COR-L47 (cell line): ENCODE measurements at regions not wholly inside any gene's neighbourhood (a gene's known extent, or its start where the extent isn't known, plus 50 kb on each side); places are given as distances from the start of the nearest gene placed in this dataset.
A peak's percentile ranks its signal among the peaks of the same experiment; 100 is the strongest.

Experiments used
- DNase-seq: peaks from one replicate; lab custom pipeline; 2025; lab: John Stamatoyannopoulos, UW

GRCh38 chr4:153137677-153138630 lies 66.3 kb upstream of the TRIM2 start:
- no peak for DNase-seq

GRCh38 chr4:153138736-153139135 lies 65.5 kb upstream of the TRIM2 start:
- DNase-seq, result no peak

- no peak for DNase-seq
Observed at GRCh38 chr4:153140294-153140693, 63.9 kb upstream of the TRIM2 start.

GRCh38 chr4:153141238-153141637 lies 63.0 kb upstream of the TRIM2 start:
- DNase-seq, result no peak

- DNase-seq, result peak; percentile 83
Observed at GRCh38 chr4:153142700-153143438, 61.4 kb upstream of the TRIM2 start.

- peak; percentile 49 for DNase-seq
Observed at GRCh38 chr4:153143527-153144348, 60.5 kb upstream of the TRIM2 start.

GRCh38 chr4:153146031-153146430 lies 58.2 kb upstream of the TRIM2 start:
- DNase-seq, result no peak

GRCh38 chr4:153146961-153147360 lies 57.3 kb upstream of the TRIM2 start:
- no peak for DNase-seq

GRCh38 chr4:153148791-153149190 lies 55.5 kb upstream of the TRIM2 start:
- DNase-seq, result no peak

- peak; percentile 94 for DNase-seq
Observed at GRCh38 chr4:153151535-153152455, 52.4 kb upstream of the TRIM2 start.

GRCh38 chr4:153152501-153153338 lies 51.5 kb upstream of the TRIM2 start:
- peak; percentile 73 for DNase-seq

GRCh38 chr4:153153339-153153871 lies 50.8 kb upstream of the TRIM2 start:
- peak; percentile 87 for DNase-seq

- DNase-seq, result peak; percentile 61
Observed at GRCh38 chr4:153154007-153154975, 50.0 kb upstream of the TRIM2 start.
